Aorta (tissue), 5 donors: ENCODE measurements at regions not wholly inside any gene's neighbourhood (a gene's known extent, or its start where the extent isn't known, plus 50 kb on each side); places are given as distances from the start of the nearest gene placed in this dataset.

Experiments used
- ATAC-seq: fragments of 200-7000 bp; cut with Tn5 transposase; one replicate; pipeline ENCODE4 v1.9.1; 2022; ENCODE audit warnings: moderate library complexity; ENCODE audit not compliant: low FRiP score
- DNase-seq, 2 donors: peaks; one replicate each; pipeline ENCODE4 v3.0.0-alpha.2; 2020
- H3K27ac ChIP-seq, 2 donors: one replicate each; pipeline ENCODE4 v1.5.1; 2013; ENCODE audit warnings: low read length in 2 of 2, mild to moderate bottlenecking in 2 of 2, moderate library complexity in 2 of 2, control low read depth in 1 of 2, inconsistent platforms in 1 of 2, low read depth in 1 of 2
- H3K27me3 ChIP-seq, 2 donors: one replicate each; pipeline ENCODE4 v1.6.1; 2013; ENCODE audit warnings: control low read depth in 1 of 2, low read length in 1 of 2, mild to moderate bottlenecking in 1 of 2, moderate library complexity in 1 of 2; ENCODE audit not compliant: insufficient read depth in 2 of 2, control insufficient read depth in 1 of 2
- H3K36me3 ChIP-seq, 2 donors: one replicate each; pipeline ENCODE4 v1.6.1; 2013; ENCODE audit warnings: control low read depth in 1 of 2, low read length in 1 of 2, mild to moderate bottlenecking in 1 of 2; ENCODE audit not compliant: insufficient read depth in 2 of 2, control insufficient read depth in 1 of 2
- H3K4me1 ChIP-seq, 2 donors: one replicate each; pipeline ENCODE4 v1.6.1; 2013; ENCODE audit warnings: low read length in 2 of 2, control low read depth in 1 of 2, mild to moderate bottlenecking in 1 of 2, moderate library complexity in 1 of 2; ENCODE audit not compliant: insufficient read depth in 2 of 2, control insufficient read depth in 1 of 2
- H3K4me3 ChIP-seq, 2 donors: one replicate each; pipeline ENCODE4 v1.5.1; 2013; ENCODE audit warnings: low read length in 2 of 2, control low read depth in 1 of 2, mild to moderate bottlenecking in 1 of 2
- H3K9me3 ChIP-seq: one replicate; pipeline ENCODE4 v1.6.1; 2013; ENCODE audit warnings: mild to moderate bottlenecking, low read length; ENCODE audit not compliant: control insufficient read depth
- WGBS, 2 donors: extraction: QIAGEN DNeasy Blood & Tissue Kit; methylation state at CpG; one replicate each; pipeline ENCODE4 v1.1.7; 2013; 5-methylcytosine and 5-hydroxymethylcytosine counted together
- intact Hi-C, 2 donors: fragments of 100-400 bp; cut with DNase I; formaldehyde crosslinking; loops; one replicate each; pipeline versions ENCODE4 v1.14.2 to v1.15.0; 2022
- donor health status: healthy with polysubstance abuse.
- donor health status: Bipolar disorder and iron deficiency.
- donor health status: DM: no; HTN: no; CAD: no.
- donor health status: DM: no; HTN: no; CAD: no.
- donor health status: DM: yes; HTN: yes; CAD: no.

DNA sequence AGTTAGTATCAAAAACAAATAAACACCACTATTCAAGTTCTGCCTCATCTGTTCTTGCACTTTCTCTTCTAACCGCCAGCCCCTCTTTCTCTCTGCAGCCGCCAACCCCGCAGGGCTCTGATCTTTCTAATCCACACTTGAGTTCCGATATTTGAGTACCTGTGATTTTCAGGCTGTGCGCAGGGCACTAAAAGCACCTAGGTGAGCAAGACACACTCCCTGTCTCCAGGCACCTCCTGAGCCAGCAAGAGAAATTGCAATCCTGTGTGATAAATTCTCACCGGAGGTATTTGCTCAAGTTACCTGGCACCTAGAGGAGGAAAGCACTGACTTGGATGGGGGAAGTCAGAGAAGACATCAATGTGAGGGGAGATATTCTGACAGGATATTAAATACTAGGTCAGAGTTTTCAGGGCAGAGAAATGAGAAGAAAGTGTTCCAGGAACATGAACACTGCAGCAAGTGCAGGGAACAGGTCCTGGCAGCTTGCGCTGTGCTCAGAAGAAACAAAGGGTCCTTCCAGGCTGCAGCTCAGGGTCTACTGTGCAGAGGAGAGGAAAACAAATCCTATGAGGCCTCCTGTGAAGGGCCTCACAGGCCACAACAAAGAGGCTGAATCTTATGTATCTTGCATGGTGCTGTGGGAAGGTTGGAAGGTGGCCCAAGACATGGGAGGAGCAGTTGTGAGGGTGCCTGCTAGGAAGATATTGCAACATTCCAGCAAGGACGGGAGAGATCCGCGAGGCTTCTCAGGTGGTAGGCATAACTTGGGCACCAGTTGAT lies 568.7 kb upstream of the MGMT start:
- no peaks in the 10 kb centered on the region for H3K4me1 ChIP-seq
- H3K4me3 ChIP-seq = no peak overlapping the region
- DNase-seq (no peak), ATAC-seq (no peak)
- no peaks in the 10 kb centered on the region for H3K27me3 ChIP-seq
- WGBS, 2 donors = 80 to 83% methylated on average over 10 of the region's 10 CpGs
- no peaks in the 10 kb centered on the region for H3K36me3 ChIP-seq
- intact Hi-C loops = no loop called here
- no peaks in the 10 kb centered on the region for H3K9me3 ChIP-seq
- no peak overlapping the region for H3K27ac ChIP-seq

DNA sequence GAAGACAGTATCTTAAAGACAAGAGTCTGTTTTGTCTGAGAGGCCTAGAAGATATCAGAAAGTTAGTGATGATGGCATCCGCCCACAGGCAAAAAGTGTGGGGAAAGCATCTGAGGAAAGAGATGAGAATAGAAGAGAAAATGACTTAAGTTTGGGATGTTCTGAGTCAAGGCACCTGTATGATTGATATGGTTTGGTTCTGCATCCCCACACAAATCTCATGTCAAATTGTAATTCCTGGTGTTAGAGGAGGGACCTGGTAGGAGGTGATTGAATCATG lies 568.2 kb upstream of the MGMT start:
- DNase-seq (no peak), ATAC-seq (no peak)
- intact Hi-C loops = no loop called here
- Histone ChIP-seq H3K4me3 (no peak overlapping the region), H3K27ac (no peak overlapping the region), H3K4me1 (no peaks in the 10 kb centered on the region), H3K9me3 (no peaks in the 10 kb centered on the region), H3K36me3 (no peaks in the 10 kb centered on the region), H3K27me3 (no peaks in the 10 kb centered on the region)
- 89 to 98% methylated on average over 1 of the region's 1 CpG for WGBS, 2 donors

DNA sequence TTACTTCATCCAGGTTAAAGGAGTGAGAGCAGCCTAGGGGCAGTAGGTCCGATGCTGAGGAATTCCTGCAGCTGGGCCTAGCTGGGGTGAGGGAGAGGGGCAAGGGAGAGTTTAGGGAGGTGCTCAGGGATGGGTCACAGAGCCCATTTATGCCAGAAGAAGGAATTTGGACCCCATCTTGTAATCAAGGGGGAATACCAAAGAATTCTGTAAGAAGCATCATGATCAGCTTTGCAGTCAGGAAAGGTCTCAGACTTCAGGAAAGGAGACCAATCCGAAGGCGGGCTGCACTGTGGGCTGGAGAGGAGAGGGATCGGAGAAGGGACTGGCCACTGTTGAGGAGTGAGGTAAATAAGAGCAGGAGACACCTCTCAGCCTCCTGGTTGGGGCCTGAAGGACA lies 566.6 kb upstream of the MGMT start:
- no peaks in the 10 kb centered on the region for H3K27me3 ChIP-seq
- intact Hi-C loops = no loop called here
- 88 to 93% methylated on average over 4 of the region's 4 CpGs for WGBS, 2 donors
- no peaks in the 10 kb centered on the region for H3K4me1 ChIP-seq
- H3K27ac ChIP-seq = no peak overlapping the region
- no peak for ATAC-seq
- H3K36me3 ChIP-seq = no peaks in the 10 kb centered on the region
- H3K4me3 ChIP-seq = no peak overlapping the region
- H3K9me3 ChIP-seq = no peaks in the 10 kb centered on the region
- DNase-seq = no peak

DNA sequence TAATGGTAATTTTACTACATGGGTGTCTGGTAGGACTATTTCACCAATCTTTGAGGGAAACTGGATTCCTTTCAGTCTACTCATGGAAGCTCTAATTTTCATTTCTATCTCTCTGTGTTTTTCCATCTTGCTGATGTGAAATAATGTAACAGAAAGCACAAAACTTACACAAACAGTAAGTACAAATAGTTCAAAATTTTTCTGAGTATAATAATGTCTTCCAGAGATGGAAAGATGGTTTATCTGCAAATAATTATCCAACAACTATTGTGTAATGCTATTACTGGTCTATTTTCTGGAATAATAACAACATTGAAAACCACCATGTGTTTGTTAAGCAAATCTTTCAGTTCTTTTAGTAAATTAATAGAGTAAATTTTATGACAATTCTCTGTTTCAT lies 565.8 kb upstream of the MGMT start:
- no peak for ATAC-seq

GRCh38 chr10:128902031-128902710 lies 564.9 kb upstream of the MGMT start:
- Histone ChIP-seq H3K9me3 (no peaks in the 10 kb centered on the region), H3K36me3 (no peaks in the 10 kb centered on the region), H3K27me3 (no peaks in the 10 kb centered on the region), H3K4me1 (no peaks in the 10 kb centered on the region), H3K27ac (no peak overlapping the region), H3K4me3 (no peak overlapping the region)
- intact Hi-C loops = no loop called here
- 57 to 59% methylated on average over 2 of the region's 2 CpGs for WGBS, 2 donors
- no peak for ATAC-seq
- no peak for DNase-seq

More for the DNA sequence above, 565.8 kb upstream of the MGMT start:
- DNase-seq = no peak
- Histone ChIP-seq H3K4me1 (no peaks in the 10 kb centered on the region), H3K36me3 (no peaks in the 10 kb centered on the region), H3K4me3 (no peak overlapping the region), H3K27me3 (no peaks in the 10 kb centered on the region), H3K27ac (no peak overlapping the region), H3K9me3 (no peaks in the 10 kb centered on the region)
- intact Hi-C loops = no loop called here

- 84% methylated on average over 20 of the region's 20 CpGs for WGBS, 2 donors
- intact Hi-C loops = no loop called here
- H3K4me1 ChIP-seq = no peaks in the 10 kb centered on the region
- no peak overlapping the region for H3K4me3 ChIP-seq
- no peaks in the 10 kb centered on the region for H3K36me3 ChIP-seq
- no peaks in the 10 kb centered on the region for H3K9me3 ChIP-seq
- ATAC-seq (no peak), DNase-seq (no peak)
- no peaks in the 10 kb centered on the region for H3K27me3 ChIP-seq
- no peak overlapping the region for H3K27ac ChIP-seq
Measured at GRCh38 chr10:128907155-128907941, 559.7 kb upstream of the MGMT start.

DNA sequence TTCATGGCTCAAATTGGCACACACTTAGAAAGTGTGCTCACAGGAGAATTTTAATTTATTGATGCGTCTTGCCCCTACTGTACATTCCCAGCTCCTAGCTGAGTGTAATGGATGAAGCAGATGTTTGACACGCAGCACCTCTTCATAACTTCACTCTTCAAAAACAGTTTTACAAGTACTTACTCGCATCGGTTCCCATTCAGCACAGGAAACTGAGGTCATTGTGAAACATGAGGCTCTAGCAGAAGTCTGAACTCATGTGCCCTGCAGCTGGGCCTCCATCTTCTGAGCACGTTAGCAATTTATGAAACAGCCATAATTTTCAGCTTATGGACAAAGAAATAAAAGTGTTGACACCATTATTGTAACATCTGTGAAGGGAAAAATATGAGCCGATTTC lies 558.9 kb upstream of the MGMT start:
- Histone ChIP-seq H3K36me3 (no peaks in the 10 kb centered on the region), H3K4me1 (no peaks in the 10 kb centered on the region), H3K27me3 (no peaks in the 10 kb centered on the region), H3K9me3 (no peaks in the 10 kb centered on the region), H3K4me3 (no peak overlapping the region), H3K27ac (no peak overlapping the region)
- no peak for ATAC-seq
- WGBS, 2 donors = 45 to 53% methylated on average over 6 of the region's 6 CpGs
- no peak for DNase-seq
- intact Hi-C loops = no loop called here

DNA sequence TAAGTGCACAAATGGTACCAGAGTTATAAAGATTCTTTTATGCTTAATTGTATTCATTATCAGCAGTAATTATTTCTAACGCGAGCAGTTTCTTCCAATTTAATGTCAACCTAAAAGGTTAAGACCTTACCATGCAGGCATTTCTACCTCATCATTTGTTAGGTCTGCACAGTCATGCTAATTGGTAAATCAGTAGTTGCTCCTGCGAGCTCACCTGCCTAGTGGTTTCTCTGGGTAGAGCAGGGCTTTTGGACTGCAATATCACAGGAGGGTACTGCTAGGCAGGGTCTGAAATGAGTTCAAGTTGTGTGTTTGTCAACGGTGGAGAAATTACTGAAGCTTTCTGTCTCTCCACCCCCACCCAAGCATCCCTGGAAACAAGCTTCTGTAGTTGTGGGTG lies 558.5 kb upstream of the MGMT start:
- Histone ChIP-seq H3K27me3 (no peaks in the 10 kb centered on the region), H3K4me1 (no peaks in the 10 kb centered on the region)
- intact Hi-C loops = no loop called here

More for the DNA sequence above, 558.5 kb upstream of the MGMT start:
- H3K36me3 ChIP-seq = no peaks in the 10 kb centered on the region
- WGBS, 2 donors = 61 to 80% methylated on average over 4 of the region's 4 CpGs
- H3K4me3 ChIP-seq = no peak overlapping the region
- ATAC-seq = no peak
- no peak for DNase-seq
- H3K9me3 ChIP-seq = no peaks in the 10 kb centered on the region
- no peak overlapping the region for H3K27ac ChIP-seq
